Coronary artery (tissue), 2 donors: ENCODE measurements at regions not wholly inside any gene's neighbourhood (a gene's known extent, or its start where the extent isn't known, plus 50 kb on each side); places are given as distances from the start of the nearest gene placed in this dataset.

Experiments used
- DNase-seq: peaks from one replicate; pipeline ENCODE4 v3.0.0-alpha.2; 2017; ENCODE audit warnings: low spot score
- H3K27ac ChIP-seq, 2 donors: fragments of 200-600 bp; sonication (generic); one replicate each; pipeline ENCODE4 v1.5.1; 2016 to 2019
- H3K4me3 ChIP-seq: fragments of 200-600 bp; sonication (generic); 2 replicates; pipeline ENCODE4 v1.5.1; 2016; ENCODE audit warnings: mild to moderate bottlenecking, moderate library complexity
- CTCF ChIP-seq: fragments of 200-600 bp; sonication (generic); IDR thresholded peaks from one replicate; pipeline ENCODE4 v1.5.1; 2019; ENCODE audit warnings: antibody characterized with exemption

- DNase-seq = peak; percentile 45
- Histone ChIP-seq H3K27ac (no peak overlapping the region), H3K4me3 (no peak overlapping the region)
- no peak for TF ChIP-seq CTCF
Observed at GRCh38 chr15:66954601-66955000, 110.8 kb upstream of the SMAD3 start.

GRCh38 chr15:66955001-66955516, 110.3 kb upstream of the SMAD3 start:
- DNase-seq = no peak
- Histone ChIP-seq H3K27ac (no peak overlapping the region), H3K4me3 (no peak overlapping the region)
- TF ChIP-seq CTCF = no peak

- no peak for TF ChIP-seq CTCF
- peak; percentile 46 for DNase-seq
- no peak overlapping the region for H3K27ac ChIP-seq
- no peak overlapping the region for H3K4me3 ChIP-seq
Observed at GRCh38 chr15:66955871-66956585, 109.4 kb upstream of the SMAD3 start.

- peak; percentile 49 for DNase-seq
- TF ChIP-seq CTCF = no peak
- Histone ChIP-seq H3K27ac (no peak overlapping the region), H3K4me3 (no peak overlapping the region)
Observed at GRCh38 chr15:66956672-66957430, 108.6 kb upstream of the SMAD3 start.

- DNase-seq = no peak
- TF ChIP-seq CTCF = no peak
- Histone ChIP-seq H3K4me3 (no peak overlapping the region), H3K27ac (no peak overlapping the region)
Observed at GRCh38 chr15:66957431-66957720, 108.0 kb upstream of the SMAD3 start.

- H3K27ac ChIP-seq = no peak overlapping the region
- no peak overlapping the region for H3K4me3 ChIP-seq
- no peak for TF ChIP-seq CTCF
- peak; percentile 68 for DNase-seq
Observed at GRCh38 chr15:66959066-66959465, 106.3 kb upstream of the SMAD3 start.

GRCh38 chr15:66959875-66960274, 105.5 kb upstream of the SMAD3 start:
- DNase-seq = no peak
- TF ChIP-seq CTCF = no peak
- Histone ChIP-seq H3K27ac (no peak overlapping the region), H3K4me3 (no peak overlapping the region)
